ENCODE measurements at regions not wholly inside any gene's neighbourhood (a gene's known extent, or its start where the extent isn't known, plus 50 kb on each side); places are given as distances from the start of the nearest gene placed in this dataset.

DNA sequence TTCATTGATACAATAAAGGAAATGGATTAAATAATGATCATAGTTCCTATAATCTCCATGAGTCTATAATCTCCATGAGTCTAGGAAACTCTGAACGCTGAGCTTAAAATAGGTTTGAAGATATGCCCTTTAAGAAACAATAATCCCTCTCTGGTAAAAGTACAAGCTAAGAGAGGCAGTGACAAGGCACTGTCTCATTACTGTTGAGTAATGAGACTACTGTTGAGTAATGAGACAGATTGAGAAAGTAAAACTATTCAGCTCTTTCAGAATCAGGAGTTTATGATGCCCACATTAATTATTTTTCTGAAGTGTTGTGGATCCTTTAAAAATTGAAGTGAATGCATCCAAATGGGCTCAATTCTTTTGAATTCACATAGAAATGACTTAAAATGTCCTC is 235.5 kb upstream of the THRB start:
- no peak for TF ChIP-seq MYC (IDR thresholded peaks at IDR 0.05; ENCODE audit: low read depth, low read length)
- TF ChIP-seq CTCF (IDR thresholded peaks at IDR 0.05; ENCODE audit: low read depth, low read length), result no peak
- no peak for TF ChIP-seq POLR2A (IDR thresholded peaks at IDR 0.05; ENCODE audit: extremely low read depth, insufficient read length)
- TF ChIP-seq, protein P1, sequence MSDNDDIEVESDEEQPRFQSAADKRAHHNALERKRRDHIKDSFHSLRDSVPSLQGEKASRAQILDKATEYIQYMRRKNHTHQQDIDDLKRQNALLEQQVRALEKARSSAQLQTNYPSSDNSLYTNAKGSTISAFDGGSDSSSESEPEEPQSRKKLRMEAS (IDR thresholded peaks at IDR 0.05; ENCODE audit: low read depth, low read length), result no peak

All from NB4 (cell line).